ENCODE measurements at regions not wholly inside any gene's neighbourhood (a gene's known extent, or its start where the extent isn't known, plus 50 kb on each side); places are given as distances from the start of the nearest gene placed in this dataset.

- no peak for TF ChIP-seq POLR2AphosphoS5 (IDR thresholded peaks at IDR 0.05)
- no peak for TF ChIP-seq POLR2A (IDR thresholded peaks at IDR 0.05)
These were observed 168.2 kb upstream of the FBN2 start for GRCh38 chr5:128706269-128706668.
